Spinal cord (tissue), 9 donors: ENCODE measurements at regions not wholly inside any gene's neighbourhood (a gene's known extent, or its start where the extent isn't known, plus 50 kb on each side); places are given as distances from the start of the nearest gene placed in this dataset.

Source experiments
- DNase-seq, 6 donors: peaks; one replicate each; pipeline versions ENCODE4 v3.0.0 to v3.0.0-alpha.2; 2013 to 2015; ENCODE audit warnings: low spot score in 6 of 6, low read depth in 4 of 6
- H3K27ac ChIP-seq: one replicate; pipeline ENCODE4 v1.5.1; 2013; ENCODE audit warnings: low read depth, low read length, control low read depth
- H3K27me3 ChIP-seq: one replicate; pipeline ENCODE4 v1.6.1; 2013; ENCODE audit warnings: low read length; ENCODE audit not compliant: control insufficient read depth, insufficient read depth
- H3K36me3 ChIP-seq: one replicate; pipeline ENCODE4 v1.6.1; 2013; ENCODE audit warnings: low read length; ENCODE audit not compliant: control insufficient read depth, insufficient read depth
- H3K4me1 ChIP-seq: one replicate; pipeline ENCODE4 v1.6.1; 2013; ENCODE audit warnings: low read length; ENCODE audit not compliant: control insufficient read depth, insufficient read depth
- H3K4me3 ChIP-seq: one replicate; pipeline ENCODE4 v1.5.1; 2013; ENCODE audit warnings: low read depth, low read length, control low read depth
- H3K9me3 ChIP-seq: one replicate; pipeline ENCODE4 v1.6.1; 2013; ENCODE audit warnings: low read length; ENCODE audit not compliant: control insufficient read depth, insufficient read depth
- WGBS: methylation state at CpG from one replicate; pipeline ENCODE4 v1.1.5; 2013; ENCODE audit warnings: missing lambda C conversion rate; ENCODE audit not compliant: insufficient coverage; 5-methylcytosine and 5-hydroxymethylcytosine counted together
- donor health status: healthy.

GRCh38 chr2:59957504-59957903 is 596.0 kb downstream of the BCL11A start:
- DNase-seq, result no peak
- no peaks in the 10 kb centered on the region for H3K4me1 ChIP-seq
- H3K4me3 ChIP-seq, result no peak overlapping the region
- no peak overlapping the region for H3K27ac ChIP-seq
- WGBS, result no CpG with 5 or more reads among the region's 1 CpG
- H3K36me3 ChIP-seq, result no peaks in the 10 kb centered on the region
- H3K27me3 ChIP-seq, result no peaks in the 10 kb centered on the region
- no peaks in the 10 kb centered on the region for H3K9me3 ChIP-seq

GRCh38 chr2:59956981-59957380 is 596.5 kb downstream of the BCL11A start:
- Histone ChIP-seq H3K4me1 (no peaks in the 10 kb centered on the region), H3K36me3 (no peaks in the 10 kb centered on the region), H3K27me3 (no peaks in the 10 kb centered on the region), H3K9me3 (no peaks in the 10 kb centered on the region), H3K27ac (no peak overlapping the region), H3K4me3 (no peak overlapping the region)
- WGBS, result 100% methylated on average over 1 of the region's 4 CpGs
- no peak for DNase-seq

GRCh38 chr2:59947917-59948541 is 605.4 kb downstream of the BCL11A start:
- DNase-seq, result peak in 1 of 6 donors; percentile 9
- Histone ChIP-seq H3K36me3 (no peaks in the 10 kb centered on the region), H3K27ac (no peak overlapping the region), H3K4me1 (no peaks in the 10 kb centered on the region), H3K9me3 (no peaks in the 10 kb centered on the region), H3K4me3 (no peak overlapping the region), H3K27me3 (no peaks in the 10 kb centered on the region)
- WGBS, result 68% methylated on average over 6 of the region's 10 CpGs

- no peaks in the 10 kb centered on the region for H3K4me1 ChIP-seq
- no peaks in the 10 kb centered on the region for H3K27me3 ChIP-seq
- H3K27ac ChIP-seq, result no peak overlapping the region
- no peak overlapping the region for H3K4me3 ChIP-seq
- H3K9me3 ChIP-seq, result no peaks in the 10 kb centered on the region
- no peak for DNase-seq
- no peaks in the 10 kb centered on the region for H3K36me3 ChIP-seq
- WGBS, result no CpG with 5 or more reads among the region's 3 CpGs
Observed at GRCh38 chr2:59947209-59947608, 606.2 kb downstream of the BCL11A start.

GRCh38 chr2:59939236-59939635 is 614.2 kb downstream of the BCL11A start:
- Histone ChIP-seq H3K27ac (no peak overlapping the region), H3K27me3 (no peaks in the 10 kb centered on the region), H3K4me1 (no peaks in the 10 kb centered on the region), H3K9me3 (no peaks in the 10 kb centered on the region), H3K36me3 (no peaks in the 10 kb centered on the region), H3K4me3 (no peak overlapping the region)
- WGBS, result no CpG with 5 or more reads among the region's 3 CpGs
- DNase-seq, result no peak

- H3K36me3 ChIP-seq, result no peaks in the 10 kb centered on the region
- no peak overlapping the region for H3K4me3 ChIP-seq
- DNase-seq, result no peak
- H3K27ac ChIP-seq, result no peak overlapping the region
- H3K9me3 ChIP-seq, result no peaks in the 10 kb centered on the region
- WGBS, result 83% methylated on average over 1 of the region's 2 CpGs
- no peaks in the 10 kb centered on the region for H3K27me3 ChIP-seq
- no peaks in the 10 kb centered on the region for H3K4me1 ChIP-seq
Observed at GRCh38 chr2:59938181-59938580, 615.3 kb downstream of the BCL11A start.

GRCh38 chr2:59936048-59936447 is 617.4 kb downstream of the BCL11A start:
- Histone ChIP-seq H3K9me3 (no peaks in the 10 kb centered on the region), H3K27me3 (no peaks in the 10 kb centered on the region), H3K27ac (no peak overlapping the region), H3K4me1 (no peaks in the 10 kb centered on the region), H3K4me3 (no peak overlapping the region), H3K36me3 (no peaks in the 10 kb centered on the region)
- WGBS, result 29% methylated on average over 1 of the region's 3 CpGs
- peak in 3 of 6 donors; percentile 20 to 94 (median 54) for DNase-seq

GRCh38 chr2:59935005-59935404 is 618.4 kb downstream of the BCL11A start:
- DNase-seq, result no peak
- Histone ChIP-seq H3K36me3 (no peaks in the 10 kb centered on the region), H3K27me3 (no peaks in the 10 kb centered on the region), H3K9me3 (no peaks in the 10 kb centered on the region), H3K27ac (no peak overlapping the region), H3K4me3 (no peak overlapping the region), H3K4me1 (no peaks in the 10 kb centered on the region)
- 14% methylated on average over 1 of the region's 2 CpGs for WGBS

- Histone ChIP-seq H3K9me3 (no peaks in the 10 kb centered on the region), H3K27me3 (no peaks in the 10 kb centered on the region), H3K36me3 (no peaks in the 10 kb centered on the region), H3K4me3 (no peak overlapping the region), H3K27ac (no peak overlapping the region), H3K4me1 (no peaks in the 10 kb centered on the region)
- no CpG with 5 or more reads among the region's 3 CpGs for WGBS
- DNase-seq, result no peak
Observed at GRCh38 chr2:59933948-59934347, 619.5 kb downstream of the BCL11A start.

- no peaks in the 10 kb centered on the region for H3K9me3 ChIP-seq
- 81% methylated on average over 4 of the region's 5 CpGs for WGBS
- no peak for DNase-seq
Observed at GRCh38 chr2:59932341-59932740, 621.1 kb downstream of the BCL11A start.

More at GRCh38 chr2:59932341-59932740, 621.1 kb downstream of the BCL11A start:
- Histone ChIP-seq H3K4me3 (no peak overlapping the region), H3K4me1 (no peaks in the 10 kb centered on the region), H3K27ac (no peak overlapping the region), H3K36me3 (no peaks in the 10 kb centered on the region), H3K27me3 (no peaks in the 10 kb centered on the region)
